Trophoblast cell (in vitro differentiated cells and primary cell): ENCODE measurements at regions not wholly inside any gene's neighbourhood (a gene's known extent, or its start where the extent isn't known, plus 50 kb on each side); places are given as distances from the start of the nearest gene placed in this dataset.
"Not testable (repeated sequence)": the region's sequence is repeated elsewhere in the genome, so short reads cannot be mapped to it uniquely, and the experiment has no call there.

Experiments
- DNase-seq, 2 donors: peaks; one replicate each; pipeline ENCODE4 v3.0.0-alpha.2; 2016
- H2AFZ ChIP-seq: 2 replicates; pipeline ENCODE4 v1.6.1; 2013; ENCODE audit warnings: low read length, moderate library complexity, mild to moderate bottlenecking; ENCODE audit not compliant: insufficient read depth, poor library complexity
- H2AK5ac ChIP-seq: 2 replicates; pipeline ENCODE4 v1.6.1; 2013; ENCODE audit warnings: mild to moderate bottlenecking, low read length
- H2BK120ac ChIP-seq: 2 replicates; pipeline ENCODE4 v1.6.1; 2013; ENCODE audit warnings: low read length, mild to moderate bottlenecking, moderate library complexity; ENCODE audit not compliant: insufficient read depth, poor library complexity
- H2BK12ac ChIP-seq: 2 replicates; pipeline ENCODE4 v1.6.1; 2013; ENCODE audit warnings: mild to moderate bottlenecking, low read length, moderate library complexity
- H2BK5ac ChIP-seq: 2 replicates; pipeline ENCODE4 v1.6.1; 2013; ENCODE audit warnings: low read length, low read depth, moderate library complexity, mild to moderate bottlenecking; ENCODE audit not compliant: poor library complexity
- H3K14ac ChIP-seq: 2 replicates; pipeline ENCODE4 v1.6.1; 2013; ENCODE audit warnings: mild to moderate bottlenecking, low read length
- H3K18ac ChIP-seq: 2 replicates; pipeline ENCODE4 v1.6.1; 2013; ENCODE audit warnings: mild to moderate bottlenecking, low read length
- H3K23ac ChIP-seq: 2 replicates; pipeline ENCODE4 v1.6.1; 2013; ENCODE audit warnings: low read length
- H3K27ac ChIP-seq: 2 replicates; pipeline ENCODE4 v1.5.1; 2013; ENCODE audit warnings: low read depth, mild to moderate bottlenecking, inconsistent platforms, low read length, moderate library complexity
- H3K27me3 ChIP-seq: 2 replicates; pipeline ENCODE4 v1.6.1; 2013; ENCODE audit warnings: inconsistent platforms, mild to moderate bottlenecking, low read length, moderate library complexity; ENCODE audit not compliant: insufficient read depth
- H3K36me3 ChIP-seq, 2 experiments: 1 replicate in 1 of 2; 2 replicates in 1 of 2; pipeline ENCODE4 v1.6.1; 2013; ENCODE audit warnings: low read length in 2 of 2, mild to moderate bottlenecking in 2 of 2, moderate library complexity in 1 of 2; ENCODE audit not compliant: insufficient read depth in 2 of 2, control insufficient read depth in 1 of 2
- H3K4ac ChIP-seq: 2 replicates; pipeline ENCODE4 v1.6.1; 2013; ENCODE audit warnings: low read depth, mild to moderate bottlenecking, low read length, moderate library complexity
- H3K4me1 ChIP-seq, 2 experiments: 1 replicate in 1 of 2; 2 replicates in 1 of 2; pipeline ENCODE4 v1.6.1; 2013; ENCODE audit warnings: low read length in 2 of 2, mild to moderate bottlenecking in 2 of 2, moderate library complexity in 1 of 2; ENCODE audit not compliant: insufficient read depth in 2 of 2, control insufficient read depth in 1 of 2
- H3K4me2 ChIP-seq: 2 replicates; pipeline ENCODE4 v1.6.1; 2013; ENCODE audit warnings: inconsistent platforms, mild to moderate bottlenecking, low read length, moderate library complexity
- H3K4me3 ChIP-seq: 2 replicates; pipeline ENCODE4 v1.5.1; 2013; ENCODE audit warnings: mild to moderate bottlenecking, low read depth, low read length, inconsistent platforms
- H3K79me1 ChIP-seq: one replicate; pipeline ENCODE4 v1.6.1; 2013; ENCODE audit warnings: low read length
- H3K79me2 ChIP-seq: 2 replicates; pipeline ENCODE4 v1.6.1; 2013; ENCODE audit warnings: low read length, mild to moderate bottlenecking; ENCODE audit not compliant: control insufficient read depth, insufficient read depth, poor library complexity
- H3K9ac ChIP-seq: 2 replicates; pipeline ENCODE4 v1.6.1; 2013; ENCODE audit warnings: mild to moderate bottlenecking, low read length
- H3K9me3 ChIP-seq: 2 replicates; pipeline ENCODE4 v1.6.1; 2013; ENCODE audit warnings: low read depth, mild to moderate bottlenecking, control low read depth, inconsistent platforms, low read length; ENCODE audit not compliant: insufficient read depth
- H4K12ac ChIP-seq: 2 replicates; pipeline ENCODE4 v1.6.1; 2013; ENCODE audit warnings: low read depth, mild to moderate bottlenecking, low read length, moderate library complexity
- H4K8ac ChIP-seq: 2 replicates; pipeline ENCODE4 v1.6.1; 2013; ENCODE audit warnings: low read depth, mild to moderate bottlenecking, low read length, moderate library complexity
- H4K91ac ChIP-seq: one replicate; pipeline ENCODE4 v1.6.1; 2013; ENCODE audit warnings: low read depth, mild to moderate bottlenecking, low read length, moderate library complexity
- WGBS: extraction: QIAGEN DNeasy Blood & Tissue Kit; methylation state at CpG from one replicate; pipeline ENCODE4 v1.1.7; 2013; ENCODE audit warnings: missing lambda C conversion rate; ENCODE audit not compliant: insufficient read length, insufficient coverage; ENCODE audit errors: extremely low coverage; 5-methylcytosine and 5-hydroxymethylcytosine counted together

- no CpG with 5 or more reads among the region's 5 CpGs for WGBS
These were observed 84.3 kb upstream of the KDM7A start for GRCh38 chr7:140261105-140261486.

GRCh38 chr7:140260352-140261104 lies 83.7 kb upstream of the KDM7A start:
- Histone ChIP-seq H3K79me2 (no peaks in the 10 kb centered on the region), H2AFZ (no peak overlapping the region), H4K12ac (no peak overlapping the region), H2BK5ac (no peak overlapping the region), H3K14ac (no peak overlapping the region), H3K23ac (no peak overlapping the region), H3K9me3 (peaks cover 2% of the 10 kb centered on the region), H3K79me1 (no peaks in the 10 kb centered on the region), H2AK5ac (no peak overlapping the region), H3K18ac (no peak overlapping the region), H3K4me1 (no peaks in the 10 kb centered on the region), H3K9ac (no peak overlapping the region), H3K4me2 (no peak overlapping the region), H3K27ac (no peak overlapping the region), H3K27me3 (no peaks in the 10 kb centered on the region), H4K8ac (no peak overlapping the region), H2BK12ac (no peak overlapping the region), H3K36me3 (no peaks in the 10 kb centered on the region), H4K91ac (no peak overlapping the region), H2BK120ac (no peak overlapping the region), H3K4me3 (no peak overlapping the region), H3K4ac (no peak overlapping the region)
- no peak for DNase-seq
- WGBS: no CpG with 5 or more reads among the region's 10 CpGs

More at GRCh38 chr7:140261105-140261486, 84.3 kb upstream of the KDM7A start:
- Histone ChIP-seq H3K27ac (no peak overlapping the region), H3K9ac (no peak overlapping the region), H2BK5ac (no peak overlapping the region), H3K79me1 (no peaks in the 10 kb centered on the region), H2BK12ac (no peak overlapping the region), H4K91ac (no peak overlapping the region), H3K79me2 (no peaks in the 10 kb centered on the region), H2AK5ac (no peak overlapping the region), H2BK120ac (no peak overlapping the region), H4K12ac (no peak overlapping the region), H3K4me3 (no peak overlapping the region), H4K8ac (no peak overlapping the region), H3K9me3 (peaks cover 2% of the 10 kb centered on the region), H3K18ac (no peak overlapping the region), H3K27me3 (no peaks in the 10 kb centered on the region), H3K23ac (no peak overlapping the region), H3K4ac (no peak overlapping the region), H3K4me2 (no peak overlapping the region), H2AFZ (no peak overlapping the region), H3K36me3 (no peaks in the 10 kb centered on the region), H3K4me1 (no peaks in the 10 kb centered on the region), H3K14ac (no peak overlapping the region)
- DNase-seq: no peak

GRCh38 chr7:140257278-140257677 lies 80.5 kb upstream of the KDM7A start:
- not testable (repeated sequence) for H3K27ac ChIP-seq, H3K14ac ChIP-seq, H2AK5ac ChIP-seq, H3K18ac ChIP-seq, H2BK12ac ChIP-seq, H2BK5ac ChIP-seq, H3K4me2 ChIP-seq, H3K9ac ChIP-seq, H3K27me3 ChIP-seq, H3K9me3 ChIP-seq, H2BK120ac ChIP-seq, H4K12ac ChIP-seq, H3K4me1 ChIP-seq, H4K8ac ChIP-seq, DNase-seq, H2AFZ ChIP-seq, H3K79me1 ChIP-seq, H3K4me3 ChIP-seq, H3K23ac ChIP-seq, H3K36me3 ChIP-seq, H3K4ac ChIP-seq, H3K79me2 ChIP-seq, H4K91ac ChIP-seq
- no CpG with 5 or more reads among the region's 3 CpGs for WGBS

GRCh38 chr7:140254976-140255375 lies 78.2 kb upstream of the KDM7A start:
- H3K27ac ChIP-seq, H3K4me2 ChIP-seq, DNase-seq, H4K8ac ChIP-seq, H2BK120ac ChIP-seq, H3K4me3 ChIP-seq, H2BK5ac ChIP-seq, H3K4me1 ChIP-seq, H3K4ac ChIP-seq, H3K79me1 ChIP-seq, H3K9ac ChIP-seq, H2AFZ ChIP-seq, H3K36me3 ChIP-seq, H3K9me3 ChIP-seq, H3K14ac ChIP-seq, H3K79me2 ChIP-seq, H3K27me3 ChIP-seq, H4K91ac ChIP-seq, H4K12ac ChIP-seq, H2AK5ac ChIP-seq, H3K18ac ChIP-seq, H2BK12ac ChIP-seq, H3K23ac ChIP-seq: not testable (repeated sequence)
- no CpG with 5 or more reads among the region's 9 CpGs for WGBS
